Fibroblast of lung (primary cell): ENCODE measurements at regions not wholly inside any gene's neighbourhood (a gene's known extent, or its start where the extent isn't known, plus 50 kb on each side); places are given as distances from the start of the nearest gene placed in this dataset.

Experiments used
- DNase-seq, 2 donors: peaks; one replicate each; pipeline versions ENCODE4 v3.0.0 to v3.0.0-alpha.2; 2010; ENCODE audit warnings: low read depth in 2 of 2
- H2AFZ ChIP-seq: 2 replicates; pipeline ENCODE4 v1.5.1; 2012; ENCODE audit warnings: low read length, control low read depth, inconsistent platforms
- H3K27ac ChIP-seq: 2 replicates; pipeline ENCODE4 v1.5.1; 2011; ENCODE audit warnings: low read length, control low read depth; ENCODE audit not compliant: insufficient read depth
- H3K27me3 ChIP-seq: 2 replicates; pipeline ENCODE4 v1.5.1; 2011; ENCODE audit warnings: mild to moderate bottlenecking, low read length; ENCODE audit not compliant: control insufficient read depth, insufficient read depth
- H3K36me3 ChIP-seq: 2 replicates; pipeline ENCODE4 v1.5.1; 2011; ENCODE audit warnings: low read length; ENCODE audit not compliant: control insufficient read depth, insufficient read depth
- H3K4me1 ChIP-seq: 2 replicates; pipeline ENCODE4 v1.5.1; 2011; ENCODE audit warnings: low read length; ENCODE audit not compliant: control insufficient read depth, insufficient read depth; ENCODE audit errors: extremely low read depth
- H3K4me2 ChIP-seq: 2 replicates; pipeline ENCODE4 v1.5.1; 2011; ENCODE audit warnings: low read length, control low read depth; ENCODE audit not compliant: insufficient read depth; ENCODE audit errors: extremely low read depth
- H3K4me3 ChIP-seq, 4 experiments: fragments of 200-600 bp in 1 of 4; sonication (generic) in 1 of 4; replicated peaks in 1 of 4; 2 replicates each; pipeline ENCODE4 v1.5.1; 2011 to 2016; ENCODE audit warnings: low read length in 4 of 4, low read depth in 3 of 4, mild to moderate bottlenecking in 3 of 4, control low read depth in 2 of 4, inconsistent platforms in 1 of 4, mixed read lengths in 1 of 4; ENCODE audit not compliant: insufficient read depth in 1 of 4; ENCODE audit errors: control extremely low read depth in 1 of 4
- H3K79me2 ChIP-seq: 2 replicates; pipeline ENCODE4 v1.5.1; 2012; ENCODE audit warnings: mild to moderate bottlenecking, low read length, inconsistent platforms; ENCODE audit not compliant: control insufficient read depth, insufficient read depth
- H3K9ac ChIP-seq: 2 replicates; pipeline ENCODE4 v1.5.1; 2011; ENCODE audit warnings: mild to moderate bottlenecking, low read length, control low read depth; ENCODE audit not compliant: insufficient read depth
- H3K9me3 ChIP-seq: 2 replicates; pipeline ENCODE4 v1.5.1; 2012; ENCODE audit warnings: low read depth, low read length; ENCODE audit not compliant: control insufficient read depth, insufficient read depth
- H4K20me1 ChIP-seq: 2 replicates; pipeline ENCODE4 v1.5.1; 2011; ENCODE audit warnings: low read length; ENCODE audit not compliant: control insufficient read depth, insufficient read depth; ENCODE audit errors: extremely low read depth
- EZH2 ChIP-seq: IDR thresholded peaks from 2 replicates; pipeline ENCODE4 v1.5.1; 2012; ENCODE audit warnings: low read length, control low read depth, mild to moderate bottlenecking; ENCODE audit errors: missing control alignments
- TF ChIP-seq, protein P1 (sequence below), 2 donors: IDR thresholded peaks in 1 of 2; conservative IDR thresholded peaks in 1 of 2; 1 replicate in 1 of 2; 2 replicates in 1 of 2; pipeline ENCODE4 v1.5.1; 2011 to 2012; ENCODE audit warnings: low read length in 2 of 2, control low read depth in 1 of 2, inconsistent platforms in 1 of 2, low read depth in 1 of 2, mild to moderate bottlenecking in 1 of 2

DNA sequence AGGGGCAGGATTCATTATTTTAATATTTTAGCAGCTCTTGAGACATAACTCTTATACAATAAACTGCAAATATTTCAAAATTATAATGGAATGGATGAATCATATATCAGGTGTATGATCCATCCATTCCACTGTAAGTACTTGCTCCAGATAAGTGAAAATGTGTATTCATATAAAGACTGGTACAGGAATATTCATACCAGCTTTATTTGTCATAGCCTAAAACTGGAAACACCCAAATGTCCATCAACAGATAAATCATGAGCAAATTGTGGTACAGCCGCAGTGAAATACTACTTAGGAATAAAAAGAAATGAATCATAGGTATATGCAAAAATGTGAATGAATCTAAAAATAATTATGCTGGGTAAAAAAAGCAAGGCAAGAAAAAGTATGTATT lies 263.6 kb upstream of the SYT10 start:
- Histone ChIP-seq H3K9me3 (no peaks in the 10 kb centered on the region), H3K79me2 (no peaks in the 10 kb centered on the region), H3K9ac (no peak overlapping the region), H3K4me2 (no peak overlapping the region), H3K27me3 (no peaks in the 10 kb centered on the region), H2AFZ (no peak overlapping the region), H4K20me1 (no peaks in the 10 kb centered on the region), H3K4me3 (no peak overlapping the region), H3K27ac (no peak overlapping the region), H3K4me1 (no peaks in the 10 kb centered on the region), H3K36me3 (no peaks in the 10 kb centered on the region)
- TF ChIP-seq, protein P1, sequence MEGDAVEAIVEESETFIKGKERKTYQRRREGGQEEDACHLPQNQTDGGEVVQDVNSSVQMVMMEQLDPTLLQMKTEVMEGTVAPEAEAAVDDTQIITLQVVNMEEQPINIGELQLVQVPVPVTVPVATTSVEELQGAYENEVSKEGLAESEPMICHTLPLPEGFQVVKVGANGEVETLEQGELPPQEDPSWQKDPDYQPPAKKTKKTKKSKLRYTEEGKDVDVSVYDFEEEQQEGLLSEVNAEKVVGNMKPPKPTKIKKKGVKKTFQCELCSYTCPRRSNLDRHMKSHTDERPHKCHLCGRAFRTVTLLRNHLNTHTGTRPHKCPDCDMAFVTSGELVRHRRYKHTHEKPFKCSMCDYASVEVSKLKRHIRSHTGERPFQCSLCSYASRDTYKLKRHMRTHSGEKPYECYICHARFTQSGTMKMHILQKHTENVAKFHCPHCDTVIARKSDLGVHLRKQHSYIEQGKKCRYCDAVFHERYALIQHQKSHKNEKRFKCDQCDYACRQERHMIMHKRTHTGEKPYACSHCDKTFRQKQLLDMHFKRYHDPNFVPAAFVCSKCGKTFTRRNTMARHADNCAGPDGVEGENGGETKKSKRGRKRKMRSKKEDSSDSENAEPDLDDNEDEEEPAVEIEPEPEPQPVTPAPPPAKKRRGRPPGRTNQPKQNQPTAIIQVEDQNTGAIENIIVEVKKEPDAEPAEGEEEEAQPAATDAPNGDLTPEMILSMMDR (conservative IDR thresholded peaks at IDR 0.05 in 1 of 2, IDR thresholded peaks at IDR 0.05 in 1 of 2; ENCODE audit: low read depth in 1 of 2, low read length in 2 of 2), result no peak
- TF ChIP-seq EZH2, result no peak
- no peak for DNase-seq

DNA sequence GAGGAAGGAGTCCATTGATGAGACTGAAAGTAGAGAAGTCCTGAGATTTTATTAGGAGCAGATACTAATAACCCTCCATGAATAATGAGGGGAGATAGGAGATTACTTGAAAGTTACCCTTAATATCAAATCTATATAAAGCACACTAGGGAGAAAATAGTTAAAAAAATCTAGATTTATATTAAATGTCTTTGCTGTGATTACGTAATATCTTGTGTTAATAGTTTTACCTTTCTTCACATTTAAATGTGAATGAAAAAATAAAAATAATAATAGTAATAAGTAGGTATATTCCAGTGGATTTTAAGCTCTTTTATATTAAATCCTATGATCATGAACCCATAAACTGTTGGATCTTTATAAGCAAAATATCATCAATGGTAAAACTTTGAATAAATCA lies 267.3 kb upstream of the SYT10 start:
- Histone ChIP-seq H4K20me1 (no peaks in the 10 kb centered on the region), H2AFZ (no peak overlapping the region), H3K4me3 (no peak overlapping the region), H3K4me1 (no peaks in the 10 kb centered on the region), H3K27me3 (no peaks in the 10 kb centered on the region), H3K27ac (no peak overlapping the region), H3K9me3 (no peaks in the 10 kb centered on the region), H3K36me3 (no peaks in the 10 kb centered on the region), H3K9ac (no peak overlapping the region), H3K79me2 (no peaks in the 10 kb centered on the region), H3K4me2 (no peak overlapping the region)
- TF ChIP-seq, protein P1 (conservative IDR thresholded peaks at IDR 0.05 in 1 of 2, IDR thresholded peaks at IDR 0.05 in 1 of 2; ENCODE audit: low read depth in 1 of 2, low read length in 2 of 2), result no peak
- no peak for TF ChIP-seq EZH2
- no peak for DNase-seq

DNA sequence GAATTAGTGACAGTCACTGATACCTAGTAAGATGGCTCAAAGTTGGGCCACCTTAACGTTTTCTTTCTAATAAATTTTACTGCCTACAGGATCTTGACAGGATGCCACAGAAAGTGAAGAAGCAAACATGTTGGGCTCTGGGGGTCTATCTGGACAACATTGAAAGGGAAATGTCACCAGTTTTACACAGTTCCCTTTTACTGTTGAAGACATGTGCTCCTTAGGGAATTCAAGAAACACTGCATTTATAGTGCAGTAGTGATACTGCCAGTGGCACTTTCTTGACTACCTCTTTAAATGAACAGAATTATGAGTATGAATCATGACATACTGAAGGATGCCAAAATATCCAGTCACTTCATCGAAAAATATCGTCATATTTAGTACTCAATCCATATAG lies 269.3 kb upstream of the SYT10 start:
- H3K4me2 ChIP-seq, result no peak overlapping the region
- H2AFZ ChIP-seq, result no peak overlapping the region
- no peak overlapping the region for H3K9ac ChIP-seq
- H3K27me3 ChIP-seq, result no peaks in the 10 kb centered on the region
- no peaks in the 10 kb centered on the region for H3K4me1 ChIP-seq
- TF ChIP-seq EZH2, result no peak
- H3K79me2 ChIP-seq, result no peaks in the 10 kb centered on the region
- DNase-seq, result no peak
- no peak overlapping the region for H3K4me3 ChIP-seq
- no peaks in the 10 kb centered on the region for H4K20me1 ChIP-seq
- no peaks in the 10 kb centered on the region for H3K9me3 ChIP-seq
- H3K36me3 ChIP-seq, result no peaks in the 10 kb centered on the region
- H3K27ac ChIP-seq, result no peak overlapping the region
